Glomerular endothelial cell (primary cell): ENCODE measurements at regions not wholly inside any gene's neighbourhood (a gene's known extent, or its start where the extent isn't known, plus 50 kb on each side); places are given as distances from the start of the nearest gene placed in this dataset.
"Not testable (repeated sequence)": the region's sequence is repeated elsewhere in the genome, so short reads cannot be mapped to it uniquely, and the experiment has no call there.

Source experiments
- DNase-seq: peaks from one replicate; pipeline ENCODE4 v3.0.0-alpha.2; 2011; ENCODE audit warnings: low read depth, low spot score; ENCODE audit errors: extremely low read depth

- DNase-seq: no peak
These were observed 163.8 kb upstream of the KITLG start for GRCh38 chr12:88743946-88744685.

- DNase-seq: no peak
These were observed 157.7 kb upstream of the KITLG start for GRCh38 chr12:88737838-88738472.

GRCh38 chr12:88736031-88736430 lies 155.8 kb upstream of the KITLG start:
- DNase-seq: no peak

GRCh38 chr12:88733008-88733407 lies 152.7 kb upstream of the KITLG start:
- DNase-seq: no peak

GRCh38 chr12:88729196-88729595 lies 148.9 kb upstream of the KITLG start:
- no peak for DNase-seq

GRCh38 chr12:88726806-88727720 lies 146.8 kb upstream of the KITLG start:
- DNase-seq: no peak

GRCh38 chr12:88725592-88726143 lies 145.4 kb upstream of the KITLG start:
- no peak for DNase-seq

GRCh38 chr12:88723219-88723618 lies 142.9 kb upstream of the KITLG start:
- DNase-seq: no peak

- DNase-seq: no peak
These were observed 140.7 kb upstream of the KITLG start for GRCh38 chr12:88720785-88721650.

- no peak for DNase-seq
These were observed 140.0 kb upstream of the KITLG start for GRCh38 chr12:88720231-88720630.

- DNase-seq: no peak
These were observed 136.9 kb upstream of the KITLG start for GRCh38 chr12:88717188-88717587.

GRCh38 chr12:88716240-88716639 lies 136.0 kb upstream of the KITLG start:
- no peak for DNase-seq

GRCh38 chr12:88715673-88716072 lies 135.4 kb upstream of the KITLG start:
- peak; percentile 34 for DNase-seq

- not testable (repeated sequence) for DNase-seq
These were observed 134.1 kb upstream of the KITLG start for GRCh38 chr12:88714263-88714882.

- DNase-seq: no peak
These were observed 127.5 kb upstream of the KITLG start for GRCh38 chr12:88707800-88708199.

- DNase-seq: no peak
These were observed 126.0 kb upstream of the KITLG start for GRCh38 chr12:88706286-88706685.

GRCh38 chr12:88703790-88704189 lies 123.5 kb upstream of the KITLG start:
- DNase-seq: no peak

GRCh38 chr12:88698471-88698870 lies 118.2 kb upstream of the KITLG start:
- DNase-seq: no peak

GRCh38 chr12:88693837-88694445 lies 113.7 kb upstream of the KITLG start:
- no peak for DNase-seq
